ENCODE measurements at regions not wholly inside any gene's neighbourhood (a gene's known extent, or its start where the extent isn't known, plus 50 kb on each side); places are given as distances from the start of the nearest gene placed in this dataset.

GRCh38 chr13:85742355-85742754 is 56.9 kb downstream of the SLITRK6 start:
- DNase-seq (ENCODE audit: insufficient read length, low spot score) (no peak), FAIRE-seq (no peak)
- TF ChIP-seq CTCF (IDR thresholded peaks at IDR 0.05; ENCODE audit: insufficient read depth, missing control alignments) = no peak

GRCh38 chr13:85741017-85741416 is 58.2 kb downstream of the SLITRK6 start:
- TF ChIP-seq CTCF (IDR thresholded peaks at IDR 0.05; ENCODE audit: insufficient read depth, missing control alignments) = no peak
- no peak for DNase-seq (ENCODE audit: insufficient read length, low spot score)
- no peak for FAIRE-seq

GRCh38 chr13:85738696-85739320 is 60.4 kb downstream of the SLITRK6 start:
- FAIRE-seq = no peak
- DNase-seq (ENCODE audit: insufficient read length, low spot score) = no peak
- TF ChIP-seq CTCF (IDR thresholded peaks at IDR 0.05; ENCODE audit: insufficient read depth, missing control alignments) = no peak

- FAIRE-seq (no peak), DNase-seq (ENCODE audit: insufficient read length, low spot score) (no peak)
- TF ChIP-seq CTCF (IDR thresholded peaks at IDR 0.05; ENCODE audit: insufficient read depth, missing control alignments) = no peak
Observed at GRCh38 chr13:85737952-85738351, 61.3 kb downstream of the SLITRK6 start.

- DNase-seq (ENCODE audit: insufficient read length, low spot score) (no peak), FAIRE-seq (no peak)
- no peak for TF ChIP-seq CTCF (IDR thresholded peaks at IDR 0.05; ENCODE audit: insufficient read depth, missing control alignments)
Observed at GRCh38 chr13:85729296-85729695, 69.9 kb downstream of the SLITRK6 start.

GRCh38 chr13:85728811-85729210 is 70.4 kb downstream of the SLITRK6 start:
- FAIRE-seq = no peak
- no peak for TF ChIP-seq CTCF (IDR thresholded peaks at IDR 0.05; ENCODE audit: insufficient read depth, missing control alignments)
- no peak for DNase-seq (ENCODE audit: insufficient read length, low spot score)

GRCh38 chr13:85725433-85725832 is 73.8 kb downstream of the SLITRK6 start:
- FAIRE-seq (no peak), DNase-seq (ENCODE audit: insufficient read length, low spot score) (no peak)
- no peak for TF ChIP-seq CTCF (IDR thresholded peaks at IDR 0.05; ENCODE audit: insufficient read depth, missing control alignments)
